SHP77 treated with DMSO at 0.1 percent for 48 hours (cell line): ENCODE measurements at regions not wholly inside any gene's neighbourhood (a gene's known extent, or its start where the extent isn't known, plus 50 kb on each side); places are given as distances from the start of the nearest gene placed in this dataset.

ENCODE experiments used
- DNase-seq: peaks from one replicate; lab custom pipeline; 2025; lab: John Stamatoyannopoulos, UW

- DNase-seq: no peak
Measured at GRCh38 chr22:49567899-49568750, 259.5 kb downstream of the BRD1 start.

DNA sequence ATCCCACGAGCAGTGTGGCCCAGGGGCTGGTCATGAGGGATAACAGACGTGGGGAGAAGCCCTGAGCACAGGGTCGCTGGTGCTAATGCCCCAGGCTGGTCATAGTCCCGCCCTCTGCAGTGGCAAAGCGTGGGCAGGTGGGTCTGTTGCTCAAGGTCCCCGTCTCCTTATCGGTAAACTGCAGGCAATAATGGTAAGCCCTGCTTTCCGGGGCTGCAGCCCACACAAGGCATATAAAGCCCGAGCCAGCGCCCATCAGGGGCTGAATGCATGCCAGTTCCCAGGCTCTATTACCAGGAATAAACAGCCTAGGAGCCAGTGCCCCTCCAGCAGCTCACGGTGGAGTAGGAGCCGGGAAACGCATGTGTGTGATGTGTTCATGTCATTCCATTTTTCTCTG, 261.0 kb downstream of the BRD1 start:
- DNase-seq: no peak

DNA sequence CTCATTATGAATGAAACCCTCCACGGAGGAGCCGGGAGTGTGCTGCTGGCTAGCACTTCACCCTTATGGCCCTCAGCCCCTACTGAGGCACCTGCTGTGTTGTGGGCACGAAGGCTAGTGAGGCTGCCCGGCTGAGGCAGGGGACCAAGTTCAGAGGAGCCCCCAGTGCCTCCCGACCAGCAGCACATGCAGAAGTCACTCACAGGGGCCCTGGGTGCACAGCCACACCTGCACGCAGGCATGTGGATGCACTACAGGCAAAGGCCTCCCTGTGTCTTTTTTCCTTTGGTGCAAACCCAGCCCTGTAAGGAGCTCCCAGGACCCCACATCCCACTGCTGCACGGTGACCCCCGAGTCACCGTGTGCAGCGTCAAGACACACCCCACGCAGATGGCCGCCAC, 261.5 kb downstream of the BRD1 start:
- no peak for DNase-seq

DNA sequence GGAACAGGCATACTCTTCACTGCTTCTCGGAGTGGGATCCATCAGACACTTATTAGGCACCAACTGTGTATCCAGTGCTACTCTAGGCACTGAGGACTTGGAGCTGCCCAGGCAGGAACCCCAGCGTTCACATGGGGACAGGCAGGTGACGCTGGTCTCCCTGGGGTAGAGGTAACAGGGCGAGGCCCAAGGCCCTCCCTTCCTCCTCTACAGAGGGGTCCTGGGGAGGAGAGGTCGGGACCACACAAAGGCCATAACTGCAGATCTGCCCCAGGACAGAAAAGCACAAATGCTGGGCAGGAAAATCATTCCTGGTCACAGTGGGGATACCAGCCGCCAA, 262.2 kb downstream of the BRD1 start:
- DNase-seq: no peak

- DNase-seq: no peak
Measured at GRCh38 chr22:49564666-49565515, 262.8 kb downstream of the BRD1 start.

GRCh38 chr22:49564054-49564453, 263.6 kb downstream of the BRD1 start:
- DNase-seq: no peak

GRCh38 chr22:49562685-49563249, 264.9 kb downstream of the BRD1 start:
- no peak for DNase-seq

DNA sequence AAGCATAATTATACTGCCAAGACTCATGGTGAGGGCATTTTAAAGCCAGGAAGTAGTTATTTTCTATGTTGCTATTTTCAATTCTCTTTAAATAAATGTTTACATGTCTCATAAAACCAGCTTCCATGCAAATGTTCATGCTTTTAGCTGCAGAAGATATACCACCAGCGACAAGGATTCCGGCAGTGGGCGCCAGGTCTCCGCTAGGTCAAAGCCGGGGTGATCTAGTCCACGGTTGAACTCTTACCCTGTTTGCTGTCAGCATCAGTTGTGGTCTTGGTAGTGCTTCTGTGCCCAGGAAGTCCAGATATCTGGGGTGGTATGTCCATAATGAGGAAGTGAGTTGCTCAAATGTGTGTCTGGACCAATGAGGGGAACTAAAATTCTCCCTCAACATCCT, 265.7 kb downstream of the BRD1 start:
- DNase-seq: no peak

GRCh38 chr22:49561338-49561737, 266.3 kb downstream of the BRD1 start:
- DNase-seq: no peak

DNA sequence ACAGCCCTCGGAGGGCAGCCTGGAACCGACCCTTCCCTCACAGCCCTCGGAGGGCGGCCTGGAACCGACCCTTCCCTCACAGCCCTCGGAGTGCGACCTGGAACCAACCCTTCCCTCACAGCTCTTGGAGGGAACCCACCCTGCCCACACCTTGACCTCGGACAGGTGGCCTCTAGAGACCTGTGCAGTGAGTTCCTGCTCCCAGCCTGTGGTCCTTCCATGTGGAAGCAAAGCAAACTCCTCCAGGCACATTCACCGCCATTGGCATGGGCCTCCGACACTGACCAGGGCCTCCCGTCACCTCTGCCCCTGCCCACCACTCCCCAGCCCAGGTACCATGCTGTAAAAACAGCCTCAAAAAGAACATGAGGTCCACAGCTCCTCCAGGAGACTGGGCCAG, 272.1 kb downstream of the BRD1 start:
- no peak for DNase-seq

- DNase-seq: no peak
Measured at GRCh38 chr22:49554741-49555140, 272.9 kb downstream of the BRD1 start.

GRCh38 chr22:49554296-49554625, 273.4 kb downstream of the BRD1 start:
- DNase-seq: no peak

DNA sequence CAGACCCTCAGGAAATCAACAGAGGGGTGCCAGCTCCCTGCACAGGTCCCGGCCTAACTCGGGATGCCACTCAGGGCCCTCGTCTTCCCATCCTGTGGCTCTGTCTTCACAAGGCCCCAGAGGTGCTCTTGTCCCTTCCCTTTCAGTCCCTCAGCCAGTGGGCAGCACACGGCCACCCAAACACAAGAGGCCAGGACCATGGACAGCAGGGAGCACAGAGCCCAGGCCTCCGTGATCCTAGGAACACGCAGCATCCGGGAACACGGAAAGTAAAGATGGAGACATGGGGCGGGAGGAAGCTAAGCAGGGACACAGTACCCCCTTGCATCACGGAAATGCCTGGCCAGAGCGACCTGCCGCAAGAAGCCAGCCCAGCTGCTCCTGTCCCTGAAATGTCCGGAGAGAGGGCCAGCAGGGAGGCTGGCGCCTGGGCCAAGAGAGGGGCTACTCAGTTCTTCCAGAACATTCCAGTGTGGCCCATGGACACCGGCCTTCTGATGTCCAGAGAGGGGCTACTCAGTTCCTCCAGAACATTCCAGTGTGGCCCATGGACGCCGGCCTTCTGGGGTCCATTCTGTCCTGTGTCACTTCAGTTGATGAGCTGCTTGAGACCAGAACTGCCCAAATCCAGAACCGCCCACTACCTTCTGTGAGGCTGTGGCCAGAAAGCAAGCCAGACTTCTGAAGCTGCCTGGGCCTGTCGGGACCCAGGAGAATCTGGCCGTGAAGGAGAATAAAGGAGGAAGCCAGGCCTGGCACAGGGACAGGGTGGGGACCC, 274.0 kb downstream of the BRD1 start:
- DNase-seq: no peak

DNA sequence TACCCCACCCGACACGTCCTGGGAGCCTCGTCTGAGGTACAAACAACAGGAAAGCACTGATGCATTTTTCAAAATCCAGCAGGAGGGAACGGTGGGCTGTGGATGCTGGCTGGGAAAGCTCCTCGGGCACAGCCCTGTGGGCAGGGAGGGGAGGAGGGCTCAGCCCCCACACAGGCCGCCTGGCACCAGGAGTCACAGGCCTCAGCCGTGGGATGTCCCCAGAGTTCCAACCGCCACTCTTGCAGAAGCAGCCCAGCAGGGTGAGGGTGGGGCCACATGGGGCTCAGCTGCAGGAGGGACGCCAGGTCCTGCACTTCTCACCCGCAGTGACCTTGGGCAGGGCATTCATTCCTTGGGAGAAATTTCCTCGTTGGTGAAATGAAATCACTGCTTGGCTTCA, 274.6 kb downstream of the BRD1 start:
- DNase-seq: no peak

GRCh38 chr22:49551897-49552614, 275.6 kb downstream of the BRD1 start:
- no peak for DNase-seq

GRCh38 chr22:49551446-49551845, 276.2 kb downstream of the BRD1 start:
- DNase-seq: no peak

DNA sequence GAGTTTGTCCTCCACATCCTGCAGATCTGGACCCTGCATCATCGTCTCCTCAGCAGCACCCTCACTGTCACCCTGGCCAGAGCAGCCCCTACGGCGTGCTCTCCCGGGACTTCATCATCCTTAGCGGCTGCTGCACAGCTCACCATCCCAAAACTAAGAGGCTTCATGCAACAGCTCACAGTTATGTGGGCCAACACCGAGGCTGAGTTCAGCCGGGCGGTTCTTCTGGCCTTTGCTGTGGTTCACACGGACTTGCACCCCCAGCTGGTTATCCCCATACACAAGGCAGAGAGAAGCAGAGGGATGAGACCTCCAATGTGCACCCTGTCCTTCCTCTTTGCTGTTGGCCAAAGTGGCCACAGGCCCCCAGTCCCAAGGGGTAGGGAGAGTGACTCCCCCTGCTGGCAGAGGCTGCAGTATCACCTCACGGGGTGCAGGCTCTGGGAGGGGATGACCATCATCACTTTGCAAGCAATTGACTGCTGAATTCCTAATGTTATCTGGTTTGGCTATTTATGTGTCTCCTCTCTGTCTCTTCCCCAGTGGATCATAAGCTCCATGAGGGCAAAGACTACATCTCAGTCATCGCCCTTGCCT, 276.8 kb downstream of the BRD1 start:
- DNase-seq: no peak

GRCh38 chr22:49550141-49550430, 277.6 kb downstream of the BRD1 start:
- DNase-seq: no peak

- DNase-seq: no peak
Measured at GRCh38 chr22:49549256-49550140, 278.2 kb downstream of the BRD1 start.

DNA sequence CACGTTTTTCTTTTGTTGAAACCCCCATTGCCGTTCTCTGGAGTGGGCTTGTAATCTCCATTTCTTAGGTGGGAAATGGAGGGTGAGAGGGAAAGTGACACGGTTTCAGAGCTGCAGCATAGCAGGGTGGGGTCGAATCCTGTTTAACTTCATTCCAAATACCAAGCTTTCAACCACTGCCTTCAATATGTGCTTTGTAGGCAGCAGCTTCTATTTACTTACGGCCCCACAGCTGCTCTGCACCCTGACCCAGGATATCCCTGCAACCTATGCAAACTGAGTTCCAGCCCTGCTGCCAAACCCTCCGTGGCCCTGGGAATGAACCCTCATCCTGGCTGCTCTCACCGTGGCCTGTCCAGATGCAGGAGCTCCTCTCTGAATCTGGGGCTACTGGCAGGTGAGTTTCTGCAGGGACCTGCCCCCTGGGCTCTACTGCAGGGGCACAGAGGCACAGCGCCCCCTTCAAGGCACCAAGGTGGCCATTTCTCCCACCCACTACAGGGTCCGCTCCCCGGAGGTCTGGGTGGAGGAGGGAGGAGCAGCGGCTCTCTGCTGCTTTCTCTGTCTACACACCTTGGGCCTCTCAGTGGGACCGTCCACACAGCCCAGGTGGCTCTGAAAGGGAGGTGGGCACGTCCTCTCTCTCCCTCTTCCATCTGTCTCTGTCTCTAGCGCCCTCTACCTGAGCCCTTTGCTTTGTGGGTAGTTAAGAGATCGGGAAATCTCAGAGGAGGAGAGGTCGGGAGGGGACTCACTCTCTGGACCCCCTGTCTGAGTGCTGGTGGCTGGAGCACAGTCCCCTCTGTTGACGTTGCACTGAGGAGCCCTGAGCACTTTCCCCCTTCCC, 279.1 kb downstream of the BRD1 start:
- DNase-seq: no peak
